GM23338 (cell line): ENCODE measurements at regions not wholly inside any gene's neighbourhood (a gene's known extent, or its start where the extent isn't known, plus 50 kb on each side); places are given as distances from the start of the nearest gene placed in this dataset.

Experiments
- ATAC-seq: fragments of 200-7000 bp; cut with Tn5 transposase; 3 replicates; pipeline ENCODE4 v1.9.1; 2020
- DNase-seq: peaks from one replicate; pipeline ENCODE4 v3.0.0-alpha.2; 2015; ENCODE audit warnings: low spot score
- H2AFZ ChIP-seq: fragments of 200-600 bp; sonication (generic); 2 replicates; pipeline ENCODE4 v1.8.0; 2016; ENCODE audit warnings: antibody characterized with exemption, mild to moderate bottlenecking, moderate library complexity
- H3F3A ChIP-seq: fragments of 200-600 bp; sonication (generic); replicated peaks from 2 replicates; pipeline ENCODE4 v1.8.0; 2017; ENCODE audit warnings: antibody characterized with exemption, mixed run types, low read depth
- H3K27ac ChIP-seq: fragments of 200-600 bp; sonication (generic); 2 replicates; pipeline ENCODE4 v1.6.1; 2016; ENCODE audit warnings: low read depth
- H3K27me3 ChIP-seq: fragments of 200-600 bp; sonication (generic); 2 replicates; pipeline ENCODE4 v1.8.0; 2016; ENCODE audit warnings: mild to moderate bottlenecking, mixed run types, moderate library complexity; ENCODE audit not compliant: insufficient read depth
- H3K36me3 ChIP-seq: fragments of 200-600 bp; sonication (generic); 2 replicates; pipeline ENCODE4 v1.8.0; 2016; ENCODE audit warnings: mild to moderate bottlenecking; ENCODE audit not compliant: insufficient read depth
- H3K4me1 ChIP-seq: fragments of 200-600 bp; sonication (generic); 2 replicates; pipeline ENCODE4 v1.8.0; 2016; ENCODE audit warnings: mild to moderate bottlenecking, moderate library complexity; ENCODE audit not compliant: insufficient read depth
- H3K4me2 ChIP-seq: fragments of 200-600 bp; sonication (generic); 2 replicates; pipeline ENCODE4 v1.7.1; 2017; ENCODE audit warnings: mixed run types
- H3K4me3 ChIP-seq: fragments of 200-600 bp; sonication (generic); 2 replicates; pipeline ENCODE4 v1.6.1; 2016; ENCODE audit warnings: mixed run types
- H3K79me2 ChIP-seq: fragments of 200-600 bp; sonication (generic); replicated peaks from 2 replicates; pipeline ENCODE4 v1.8.0; 2017; ENCODE audit warnings: mild to moderate bottlenecking; ENCODE audit not compliant: insufficient read depth
- H3K9me2 ChIP-seq: fragments of 200-600 bp; sonication (generic); 2 replicates; pipeline ENCODE4 v1.8.0; 2017; ENCODE audit not compliant: insufficient read depth
- H4K20me1 ChIP-seq: fragments of 200-600 bp; sonication (generic); replicated peaks from 2 replicates; pipeline ENCODE4 v1.8.0; 2017; ENCODE audit warnings: mild to moderate bottlenecking; ENCODE audit not compliant: insufficient read depth
- H3K27ac Mint-ChIP-seq: 2 replicates; pipeline ENCODE4 v1.8.0; 2020; ENCODE audit warnings: inconsistent platforms, mild to moderate bottlenecking, moderate library complexity, mixed read lengths
- H3K27me3 Mint-ChIP-seq: 3 replicates; pipeline ENCODE4 v1.8.0; 2022; ENCODE audit warnings: low read depth, mild to moderate bottlenecking, moderate library complexity, mixed read lengths, inconsistent platforms; ENCODE audit not compliant: insufficient read depth, poor library complexity
- H3K36me3 Mint-ChIP-seq: 3 replicates; pipeline ENCODE4 v1.8.0; 2021; ENCODE audit warnings: low read depth, mild to moderate bottlenecking, inconsistent platforms, moderate library complexity, mixed read lengths
- H3K4me1 Mint-ChIP-seq: 3 replicates; pipeline ENCODE4 v1.8.0; 2020; ENCODE audit warnings: mild to moderate bottlenecking, inconsistent platforms, mixed read lengths
- H3K4me3 Mint-ChIP-seq: 3 replicates; pipeline ENCODE4 v1.8.0; 2021; ENCODE audit warnings: moderate library complexity, mild to moderate bottlenecking, inconsistent platforms, mixed read lengths
- H3K9me3 Mint-ChIP-seq: 3 replicates; pipeline ENCODE4 v1.8.0; 2020; ENCODE audit warnings: moderate library complexity, mild to moderate bottlenecking, inconsistent platforms, mixed read lengths
- CREB1 ChIP-seq: fragments of 250-450 bp; sonication (Bioruptor Pico); IDR thresholded peaks from 2 replicates; pipeline ENCODE4 v1.5.0; 2020; ENCODE audit warnings: low read depth, mild to moderate bottlenecking, moderate library complexity
- CTCF ChIP-seq, 2 experiments: fragments of 200-600 bp in 1 of 2; sonication (generic) in 1 of 2; conservative IDR thresholded peaks; 2 replicates each; pipeline versions ENCODE4 v1.5.1 to v1.6.1; 2016 to 2017; ENCODE audit warnings: antibody characterized with exemption in 2 of 2, low read depth in 2 of 2, mild to moderate bottlenecking in 2 of 2, moderate library complexity in 1 of 2
- ETS1 ChIP-seq: IDR thresholded peaks from 2 replicates; pipeline ENCODE4 v1.6.1; 2016; ENCODE audit warnings: antibody characterized with exemption
- EZH2 ChIP-seq: fragments of 200-600 bp; sonication (generic); IDR thresholded peaks from one replicate; pipeline ENCODE4 v1.8.0; 2017; ENCODE audit warnings: antibody characterized with exemption, mild to moderate bottlenecking, low read depth; ENCODE audit not compliant: unreplicated experiment
- EZH2phosphoT487 ChIP-seq: fragments of 200-600 bp; sonication (generic); IDR thresholded peaks from one replicate; pipeline ENCODE4 v1.8.1; 2018; ENCODE audit warnings: antibody characterized with exemption; ENCODE audit not compliant: unreplicated experiment
- JUNB ChIP-seq: IDR thresholded peaks from one replicate; pipeline ENCODE4 v1.6.1; 2016; ENCODE audit warnings: antibody characterized with exemption; ENCODE audit not compliant: unreplicated experiment
- NANOG ChIP-seq: IDR thresholded peaks from 2 replicates; pipeline ENCODE4 v1.6.1; 2016; ENCODE audit warnings: antibody characterized with exemption, borderline replicate concordance
- POLR2AphosphoS5 ChIP-seq: IDR thresholded peaks from 2 replicates; pipeline ENCODE4 v1.6.1; 2016; ENCODE audit warnings: antibody characterized with exemption, low read depth
- REST ChIP-seq: IDR thresholded peaks from one replicate; pipeline ENCODE4 v1.6.1; 2018; ENCODE audit warnings: antibody characterized with exemption; ENCODE audit not compliant: unreplicated experiment
- STAT1 ChIP-seq: IDR thresholded peaks from one replicate; pipeline ENCODE4 v1.6.1; 2016; ENCODE audit warnings: antibody characterized with exemption; ENCODE audit not compliant: unreplicated experiment
- ZNF114 ChIP-seq: fragments of 250-450 bp; sonication (Bioruptor Pico); IDR thresholded peaks from 2 replicates; pipeline ENCODE4 v1.5.0; 2020; ENCODE audit warnings: mild to moderate bottlenecking, moderate library complexity

GRCh38 chr4:186820391-186820891, 96.8 kb upstream of the FAT1 start (continued):
- TF ChIP-seq EZH2: no peak
- TF ChIP-seq REST: no peak
- no peak for TF ChIP-seq EZH2phosphoT487
- no peak for TF ChIP-seq POLR2AphosphoS5
- TF ChIP-seq CREB1 (CRISPR knock-in tag): no peak
- TF ChIP-seq NANOG: no peak

- no peak overlapping the region for H3K4me2 ChIP-seq
- no peaks in the 10 kb centered on the region for H4K20me1 ChIP-seq
- TF ChIP-seq ETS1 (no peak), JUNB (no peak), EZH2 (no peak)
- no peak overlapping the region for H3K4me3 ChIP-seq
- Mint-ChIP-seq H3K27ac (no peak overlapping the region), H3K27me3 (peaks cover 3% of the 10 kb centered on the region), H3K4me1 (peaks cover 4% of the 10 kb centered on the region; the same call in 2 of the 3 replicates), H3K9me3 (no peaks in the 10 kb centered on the region), H3K4me3 (no peak overlapping the region), H3K36me3 (no peaks in the 10 kb centered on the region)
- H3K27me3 ChIP-seq: no peaks in the 10 kb centered on the region
- H3K4me1 ChIP-seq: no peaks in the 10 kb centered on the region
- DNase-seq (no peak), ATAC-seq (no peak)
- H2AFZ ChIP-seq: 0 out of 2 replicates have a peak overlapping the region, but pooled peaks have one; percentile 3
- H3F3A ChIP-seq: no peaks in the 10 kb centered on the region
- H3K27ac ChIP-seq: no peak overlapping the region
- no peaks in the 10 kb centered on the region for H3K79me2 ChIP-seq
- no peaks in the 10 kb centered on the region for H3K36me3 ChIP-seq
- H3K9me2 ChIP-seq: no peaks in the 10 kb centered on the region
These were observed 100.3 kb upstream of the FAT1 start for GRCh38 chr4:186823989-186824388.

- H3K4me2 ChIP-seq: no peak overlapping the region
- H3K36me3 Mint-ChIP-seq: no peaks in the 10 kb centered on the region
- no peak for TF ChIP-seq EZH2phosphoT487
- no peak for TF ChIP-seq CTCF (conservative IDR thresholded peaks at IDR 0.05; ENCODE audit: low read depth in 2 of 2)
- TF ChIP-seq EZH2: no peak
- TF ChIP-seq ZNF114 (CRISPR knock-in tag): no peak
- TF ChIP-seq REST: no peak
- no peak for TF ChIP-seq NANOG
- no peak for TF ChIP-seq STAT1
- no peak for TF ChIP-seq JUNB
- no peak for TF ChIP-seq ETS1
These were observed 101.4 kb upstream of the FAT1 start for GRCh38 chr4:186825069-186825468.

More at GRCh38 chr4:186825069-186825468, 101.4 kb upstream of the FAT1 start:
- Mint-ChIP-seq H3K27ac (no peak overlapping the region), H3K4me1 (peaks cover 4% of the 10 kb centered on the region; the same call in 2 of the 3 replicates), H3K27me3 (peaks cover 3% of the 10 kb centered on the region), H3K4me3 (no peak overlapping the region), H3K9me3 (no peaks in the 10 kb centered on the region)
- no peaks in the 10 kb centered on the region for H3F3A ChIP-seq
- no peaks in the 10 kb centered on the region for H3K4me1 ChIP-seq
- no peaks in the 10 kb centered on the region for H3K79me2 ChIP-seq
- no peak overlapping the region for H3K27ac ChIP-seq
- no peak overlapping the region for H2AFZ ChIP-seq
- no peaks in the 10 kb centered on the region for H3K27me3 ChIP-seq
- H3K36me3 ChIP-seq: no peaks in the 10 kb centered on the region
- DNase-seq (no peak), ATAC-seq (no peak)
- H4K20me1 ChIP-seq: no peaks in the 10 kb centered on the region
- H3K4me3 ChIP-seq: no peak overlapping the region
- H3K9me2 ChIP-seq: peaks cover 3% of the 10 kb centered on the region; the same call in 1 of the 2 replicates
